Glutamatergic neuron (in vitro differentiated cells): ENCODE measurements at regions not wholly inside any gene's neighbourhood (a gene's known extent, or its start where the extent isn't known, plus 50 kb on each side); places are given as distances from the start of the nearest gene placed in this dataset.

Experiments used
- DNase-seq: peaks from one replicate; pipeline ENCODE4 v3.0.0; 2022
- H3K27ac Mint-ChIP-seq: one replicate; pipeline ENCODE4 v1.8.0; 2020; ENCODE audit warnings: mild to moderate bottlenecking, mixed read lengths, inconsistent platforms; ENCODE audit not compliant: unreplicated experiment
- H3K27me3 Mint-ChIP-seq: one replicate; pipeline ENCODE4 v1.8.0; 2020; ENCODE audit warnings: mild to moderate bottlenecking, moderate library complexity, mixed read lengths, inconsistent platforms; ENCODE audit not compliant: unreplicated experiment
- H3K36me3 Mint-ChIP-seq: one replicate; pipeline ENCODE4 v1.8.0; 2020; ENCODE audit warnings: mild to moderate bottlenecking, mixed read lengths, inconsistent platforms; ENCODE audit not compliant: unreplicated experiment
- H3K4me1 Mint-ChIP-seq: one replicate; pipeline ENCODE4 v1.8.0; 2020; ENCODE audit warnings: mild to moderate bottlenecking, low read depth, mixed read lengths, inconsistent platforms; ENCODE audit not compliant: unreplicated experiment
- H3K4me3 Mint-ChIP-seq: one replicate; pipeline ENCODE4 v1.8.0; 2020; ENCODE audit warnings: mild to moderate bottlenecking, mixed read lengths, inconsistent platforms; ENCODE audit not compliant: unreplicated experiment
- H3K9me3 Mint-ChIP-seq: one replicate; pipeline ENCODE4 v1.8.0; 2020; ENCODE audit warnings: mild to moderate bottlenecking, moderate library complexity, mixed read lengths, inconsistent platforms; ENCODE audit not compliant: unreplicated experiment
- CTCF ChIP-seq: fragments of 200-600 bp; sonication (generic); IDR thresholded peaks from one replicate; pipeline ENCODE4 v1.5.0; 2021; ENCODE audit not compliant: partially characterized antibody, unreplicated experiment

- H3K27ac Mint-ChIP-seq: no peak overlapping the region
- no peaks in the 10 kb centered on the region for H3K27me3 Mint-ChIP-seq
- H3K9me3 Mint-ChIP-seq: peaks cover 3% of the 10 kb centered on the region
- H3K4me1 Mint-ChIP-seq: peaks cover 5% of the 10 kb centered on the region
- no peak for TF ChIP-seq CTCF
- no peak for DNase-seq
- no peaks in the 10 kb centered on the region for H3K36me3 Mint-ChIP-seq
- no peak overlapping the region for H3K4me3 Mint-ChIP-seq
Measured at GRCh38 chr11:130636722-130637464, 188.4 kb downstream of the ADAMTS15 start.

GRCh38 chr11:130637566-130637965 is 189.1 kb downstream of the ADAMTS15 start:
- Mint-ChIP-seq H3K27me3 (no peaks in the 10 kb centered on the region), H3K4me1 (peaks cover 5% of the 10 kb centered on the region), H3K36me3 (no peaks in the 10 kb centered on the region), H3K27ac (no peak overlapping the region), H3K4me3 (no peak overlapping the region), H3K9me3 (peaks cover 3% of the 10 kb centered on the region)
- DNase-seq: no peak
- no peak for TF ChIP-seq CTCF

DNA sequence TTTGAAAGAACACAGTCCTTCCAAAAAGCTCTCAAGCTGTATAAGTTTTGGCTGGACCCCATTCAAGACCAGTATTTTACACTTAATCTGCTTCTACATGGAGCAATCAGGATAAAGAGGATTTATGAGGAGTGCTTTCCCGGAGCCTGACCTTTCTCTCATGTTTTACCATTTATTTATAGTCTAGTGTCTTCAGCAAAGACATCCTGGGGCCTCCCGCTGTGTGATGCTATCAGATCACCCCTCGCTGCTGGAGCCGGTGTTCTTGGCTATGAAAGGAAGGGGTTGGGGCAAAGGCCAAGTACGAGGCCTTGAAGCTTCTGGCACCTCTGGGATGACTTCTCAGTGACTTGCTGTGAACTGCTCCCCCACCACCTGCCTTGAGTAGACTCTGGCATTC is 189.6 kb downstream of the ADAMTS15 start:
- no peak for DNase-seq
- H3K27me3 Mint-ChIP-seq: no peaks in the 10 kb centered on the region
- no peak for TF ChIP-seq CTCF
- peaks cover 5% of the 10 kb centered on the region for H3K4me1 Mint-ChIP-seq
- H3K4me3 Mint-ChIP-seq: no peak overlapping the region
- no peaks in the 10 kb centered on the region for H3K36me3 Mint-ChIP-seq
- H3K9me3 Mint-ChIP-seq: peaks cover 3% of the 10 kb centered on the region
- no peak overlapping the region for H3K27ac Mint-ChIP-seq

GRCh38 chr11:130638624-130639023 is 190.2 kb downstream of the ADAMTS15 start:
- no peak overlapping the region for H3K4me3 Mint-ChIP-seq
- H3K4me1 Mint-ChIP-seq: peaks cover 5% of the 10 kb centered on the region
- no peak for DNase-seq
- H3K27me3 Mint-ChIP-seq: no peaks in the 10 kb centered on the region
- H3K9me3 Mint-ChIP-seq: peaks cover under 1% of the 10 kb centered on the region
- H3K27ac Mint-ChIP-seq: no peak overlapping the region
- TF ChIP-seq CTCF: no peak
- H3K36me3 Mint-ChIP-seq: no peaks in the 10 kb centered on the region

DNA sequence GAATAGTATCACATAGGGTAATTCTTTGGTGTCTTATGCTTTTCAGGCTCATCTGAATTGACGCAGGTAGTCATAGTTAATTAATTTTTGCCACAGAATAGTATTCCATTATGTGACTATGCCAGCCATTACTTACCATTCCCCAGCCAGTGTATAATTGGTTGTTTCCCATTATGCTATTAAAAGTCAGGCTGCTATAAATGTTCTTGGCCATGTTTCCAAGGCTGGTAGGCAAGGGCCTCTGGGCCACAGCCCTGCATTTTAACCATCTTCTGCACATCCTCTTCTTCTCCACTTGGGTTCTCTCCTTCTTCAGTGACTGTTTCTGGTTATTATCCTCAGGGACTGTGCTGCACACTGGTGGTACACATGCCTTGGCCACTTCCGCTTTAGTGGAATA is 190.9 kb downstream of the ADAMTS15 start:
- Mint-ChIP-seq H3K27me3 (no peaks in the 10 kb centered on the region), H3K36me3 (no peaks in the 10 kb centered on the region), H3K9me3 (no peaks in the 10 kb centered on the region), H3K27ac (no peak overlapping the region), H3K4me1 (peaks cover 5% of the 10 kb centered on the region), H3K4me3 (no peak overlapping the region)
- no peak for DNase-seq
- no peak for TF ChIP-seq CTCF
